ENCODE measurements at regions not wholly inside any gene's neighbourhood (a gene's known extent, or its start where the extent isn't known, plus 50 kb on each side); places are given as distances from the start of the nearest gene placed in this dataset.

DNA sequence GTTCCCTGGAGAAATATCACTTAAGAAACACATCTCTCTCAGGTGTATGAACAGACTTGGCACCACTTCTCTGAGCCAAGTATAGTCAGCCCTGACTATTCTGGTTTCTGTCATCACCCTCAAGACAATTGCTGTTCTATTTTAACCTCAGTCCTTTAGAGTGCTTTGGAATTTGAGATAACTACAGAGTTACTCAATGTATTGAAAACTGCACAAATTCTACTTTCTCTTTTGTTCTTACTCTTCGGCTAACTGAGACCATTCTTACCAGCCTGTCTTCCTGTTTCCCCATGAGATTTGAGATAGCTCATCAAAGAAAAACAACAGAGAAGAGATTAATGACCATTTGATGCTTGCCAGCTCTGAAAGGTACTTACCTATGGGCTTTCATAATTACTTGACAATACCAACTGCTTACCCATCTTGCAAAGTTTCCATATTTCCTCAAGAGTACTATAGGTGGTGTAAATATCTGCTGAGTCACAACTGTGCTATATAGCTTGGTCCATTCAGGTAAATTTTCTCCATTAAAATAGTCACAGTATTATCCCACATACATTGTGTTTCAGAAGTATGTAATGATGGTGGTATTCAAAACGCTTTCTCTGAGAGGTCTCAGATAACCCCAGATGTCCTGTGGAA is 467.5 kb upstream of the CHST9 start:
- DNase-seq (ENCODE audit: extremely low read depth, low read depth, low spot score), result no peak

DNA sequence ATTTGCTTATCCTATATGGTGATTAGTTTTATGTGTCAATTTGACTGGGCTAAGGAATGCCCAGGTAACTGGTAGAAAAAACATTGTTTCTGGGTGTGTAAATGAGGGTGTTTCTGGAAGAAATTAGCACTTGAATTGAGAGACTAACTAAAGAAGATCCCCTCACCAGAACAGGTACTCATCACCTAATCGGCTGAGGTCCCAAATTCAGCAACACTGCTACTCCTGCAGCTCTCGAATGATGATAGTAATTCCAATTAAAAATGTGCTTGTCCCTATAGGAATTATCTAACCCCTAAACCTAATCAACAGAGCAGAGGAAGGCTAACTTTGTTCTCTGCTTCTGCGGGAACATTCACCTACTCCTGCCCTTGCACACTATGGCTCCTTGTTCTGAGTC is 464.5 kb upstream of the CHST9 start:
- DNase-seq (ENCODE audit: extremely low read depth, low read depth, low spot score), result no peak

DNA sequence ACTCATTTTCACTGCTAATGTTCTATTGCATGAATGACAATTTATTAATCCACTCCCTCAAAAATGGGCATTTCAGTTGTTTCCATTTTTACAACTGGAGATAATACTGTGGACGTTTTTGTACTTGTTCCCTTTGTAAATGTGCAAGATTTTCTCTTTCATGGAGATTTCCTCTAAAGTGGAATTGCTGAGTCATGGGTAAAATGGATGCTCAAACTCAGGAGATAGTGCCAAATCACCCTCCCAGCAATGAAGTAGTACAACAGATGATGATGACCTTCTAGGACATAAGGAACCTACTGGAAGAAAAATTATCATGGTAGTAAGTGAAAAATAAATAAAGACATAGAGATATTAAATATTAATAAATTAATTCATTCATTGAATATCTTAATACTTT is 460.8 kb upstream of the CHST9 start:
- no peak for DNase-seq (ENCODE audit: extremely low read depth, low read depth, low spot score)

DNA sequence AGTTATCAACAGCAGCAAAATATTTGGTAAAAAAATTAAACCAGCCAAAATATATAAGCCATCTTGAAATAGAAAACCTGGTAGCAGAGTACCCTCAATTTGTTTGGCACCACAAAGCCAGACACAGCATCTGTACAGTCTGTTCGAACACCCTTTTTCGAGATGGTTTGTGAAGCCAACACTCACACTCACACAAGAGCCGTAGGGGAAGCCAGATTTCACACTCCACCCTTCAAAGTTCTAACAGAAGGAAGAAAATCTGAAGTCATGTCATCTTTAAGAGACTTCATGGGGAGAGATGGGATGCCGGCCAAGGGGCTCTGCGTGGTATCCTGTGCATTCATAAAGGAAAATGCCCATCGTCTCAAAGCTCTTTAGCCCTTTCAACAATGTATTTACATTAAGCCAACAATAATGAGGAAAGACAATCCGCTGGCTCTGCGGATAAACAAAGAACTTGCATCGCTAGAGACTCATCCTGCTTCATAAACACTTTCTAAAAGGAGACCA is 451.5 kb upstream of the CHST9 start:
- no peak for DNase-seq (ENCODE audit: extremely low read depth, low read depth, low spot score)

DNA sequence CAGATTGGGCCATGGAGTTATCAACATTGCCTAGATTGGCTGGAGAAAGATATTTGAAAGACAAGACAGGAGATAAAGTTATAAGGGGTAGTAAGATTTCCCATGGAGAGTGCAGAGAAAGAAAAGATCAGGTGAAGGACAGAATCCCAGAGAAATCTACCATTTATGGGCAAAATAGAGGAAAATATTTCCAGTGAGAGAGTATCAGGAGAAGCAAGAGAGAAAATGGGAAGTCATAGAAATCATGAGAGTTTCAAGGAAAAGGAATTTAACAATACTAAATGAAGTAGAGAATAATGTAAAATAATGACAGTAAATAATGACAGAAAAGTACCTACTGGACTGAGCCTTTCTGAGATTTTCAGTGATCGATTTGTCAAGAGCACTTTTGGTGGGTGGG is 447.6 kb upstream of the CHST9 start:
- no peak for DNase-seq (ENCODE audit: extremely low read depth, low read depth, low spot score)

DNA sequence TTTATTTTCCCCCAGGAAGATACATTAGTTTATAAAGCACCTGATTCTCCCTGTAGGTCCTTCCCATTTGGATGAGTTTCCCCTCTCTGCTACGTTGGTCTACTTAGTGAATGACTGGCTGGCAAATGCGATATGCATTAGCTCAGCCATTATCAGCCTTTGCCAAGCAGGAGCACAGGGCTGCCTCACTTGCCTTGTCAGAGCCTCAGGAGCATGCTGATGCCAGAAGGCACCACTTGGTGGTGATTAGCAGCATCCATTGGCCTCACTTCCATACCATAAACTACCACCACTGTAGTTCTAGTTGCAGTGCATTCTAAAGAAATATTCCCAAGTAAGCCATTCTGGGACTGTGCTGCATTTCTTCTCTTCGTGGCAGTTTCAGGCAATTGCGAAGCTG is 442.8 kb upstream of the CHST9 start:
- no peak for DNase-seq (ENCODE audit: extremely low read depth, low read depth, low spot score)

DNA sequence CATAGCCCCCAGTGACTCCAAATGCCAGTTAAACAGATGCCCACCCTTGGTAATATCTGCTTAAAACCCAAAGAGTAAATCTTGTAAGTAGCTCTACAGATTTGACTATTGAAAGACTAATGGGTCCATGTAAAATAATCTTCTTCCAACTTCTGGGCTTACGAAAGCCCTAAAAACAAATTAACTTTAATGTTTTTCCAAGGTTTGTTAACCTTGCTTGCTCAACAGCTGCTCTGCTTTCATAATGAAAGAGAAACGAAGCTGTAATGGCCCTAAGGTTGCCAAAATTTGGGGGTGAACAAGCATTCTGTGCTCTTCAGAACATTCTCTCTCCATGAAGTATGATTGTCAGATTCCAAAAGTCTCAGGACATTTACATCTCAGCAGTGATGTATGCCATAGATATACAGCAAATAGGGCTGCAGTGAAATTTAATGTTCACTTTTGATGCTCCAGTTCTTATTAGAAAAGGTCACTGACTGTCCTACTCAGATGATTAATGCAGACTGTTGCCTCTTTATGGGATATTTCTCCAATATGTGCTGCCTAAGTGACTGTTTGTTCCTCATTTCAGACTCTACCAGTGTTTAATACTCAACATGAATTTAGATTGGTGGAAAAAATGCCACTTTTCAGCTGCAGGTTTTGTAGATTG is 436.3 kb upstream of the CHST9 start:
- DNase-seq (ENCODE audit: extremely low read depth, low read depth, low spot score), result no peak

DNA sequence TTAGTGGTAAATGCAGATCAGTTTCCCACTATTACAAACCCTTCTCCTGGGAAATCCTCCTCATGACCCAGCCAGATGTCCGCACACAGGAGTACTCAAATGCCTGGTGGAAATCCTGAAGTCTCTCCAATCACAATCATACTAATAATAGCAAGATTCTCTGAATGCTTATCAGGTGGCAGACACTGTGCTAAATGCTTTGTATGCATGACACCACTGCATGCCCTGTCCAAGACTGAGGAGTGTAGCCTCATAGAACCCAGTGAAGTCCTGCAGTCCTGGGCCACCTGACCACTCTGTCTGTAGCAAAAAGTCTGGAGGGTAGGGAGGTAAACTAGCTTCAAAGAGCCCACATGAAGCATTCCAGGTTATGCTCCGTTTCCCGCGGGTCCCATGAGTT is 434.8 kb upstream of the CHST9 start:
- DNase-seq (ENCODE audit: extremely low read depth, low read depth, low spot score), result no peak

DNA sequence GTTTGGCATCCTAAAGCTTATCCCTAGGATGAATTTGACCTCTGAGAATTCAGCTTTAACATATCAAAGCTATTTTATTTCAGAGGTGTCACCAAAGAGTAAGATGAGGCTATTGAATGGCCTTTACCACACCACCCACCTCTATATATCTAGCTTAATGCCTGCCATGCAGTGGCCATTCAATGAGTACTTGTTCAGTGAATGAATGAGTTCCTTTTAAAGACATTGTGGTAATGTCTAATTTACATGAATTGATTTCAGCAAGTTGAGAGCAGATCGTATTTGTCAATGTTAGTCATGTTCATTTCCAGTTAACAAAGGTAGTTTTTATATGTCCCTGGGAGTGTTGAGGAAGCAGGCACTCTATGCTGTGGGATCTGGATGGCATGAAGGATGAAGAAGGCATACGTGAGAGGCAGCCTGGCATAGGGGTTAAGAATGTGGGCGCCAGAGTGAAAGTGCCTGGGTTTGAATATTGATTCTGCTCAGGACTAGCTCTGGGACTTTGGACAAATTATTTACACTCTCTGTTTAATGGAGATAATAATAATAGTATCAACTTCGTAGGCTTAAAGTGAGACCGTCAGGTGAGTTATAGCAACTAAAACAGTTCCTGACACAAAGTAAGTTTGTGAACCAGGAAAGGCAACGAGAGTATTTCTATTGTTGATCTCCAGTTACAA is 434.1 kb upstream of the CHST9 start:
- no peak for DNase-seq (ENCODE audit: extremely low read depth, low read depth, low spot score)

DNA sequence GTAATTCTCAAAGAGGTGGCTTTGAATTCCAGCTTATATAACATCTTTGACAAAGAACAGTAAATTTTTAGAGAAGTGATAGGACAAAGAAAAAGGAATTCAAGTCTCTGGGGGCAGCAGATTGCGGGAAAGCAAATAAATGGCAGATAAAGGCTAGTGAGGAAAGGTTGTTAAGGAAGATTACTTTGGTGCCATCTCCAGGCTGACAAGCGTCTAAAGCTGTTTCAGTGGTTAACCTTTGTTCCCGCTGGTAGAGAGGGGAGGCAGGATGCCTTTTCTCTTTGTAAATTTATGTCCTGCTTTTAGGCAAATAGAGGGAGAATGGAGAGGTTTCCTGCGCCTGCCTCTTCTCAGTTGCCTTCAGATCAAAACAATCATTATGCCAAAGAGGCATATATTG is 431.2 kb upstream of the CHST9 start:
- DNase-seq (ENCODE audit: extremely low read depth, low read depth, low spot score), result no peak

DNA sequence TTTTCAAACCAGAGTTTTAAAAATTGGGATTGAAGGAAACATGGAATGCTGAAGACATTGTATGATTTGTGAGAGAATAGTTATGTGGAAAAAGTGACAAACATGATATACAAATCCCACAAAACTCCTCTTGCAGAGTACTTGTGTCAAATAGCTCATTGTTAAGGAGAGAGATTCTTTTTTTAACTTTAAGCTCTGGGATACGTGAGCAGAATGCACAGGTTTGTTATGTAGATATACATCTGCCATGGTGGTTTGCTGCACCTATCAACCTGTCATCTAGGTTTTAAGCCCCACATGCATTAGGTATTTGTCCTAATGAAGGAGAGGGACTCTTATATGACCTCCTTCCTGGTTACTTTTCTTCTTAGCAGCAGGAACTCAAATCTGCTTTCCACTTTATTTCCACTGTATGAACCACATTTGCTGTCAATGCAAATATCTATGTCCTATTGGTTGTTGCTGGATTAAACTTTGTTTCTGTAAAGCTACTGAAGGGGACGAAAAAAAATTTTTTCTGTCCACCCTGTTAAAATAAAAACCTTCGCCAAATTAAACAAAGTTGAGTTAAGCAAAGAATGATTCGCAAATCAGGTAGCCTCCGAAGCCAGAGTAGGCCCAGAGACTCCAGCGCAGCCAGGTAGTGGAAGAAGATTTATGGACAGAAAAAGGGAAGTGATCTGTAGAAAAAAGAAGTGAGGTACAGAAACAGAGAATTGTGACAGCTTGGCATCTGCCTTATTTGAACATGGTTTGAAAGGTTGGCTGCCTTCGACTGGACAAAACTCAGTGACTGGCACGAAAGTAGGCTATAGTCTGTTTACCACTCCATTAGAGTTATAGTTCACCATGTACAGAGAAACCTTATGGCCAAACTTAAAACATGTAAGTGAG is 430.1 kb upstream of the CHST9 start:
- no peak for DNase-seq (ENCODE audit: extremely low read depth, low read depth, low spot score)

DNA sequence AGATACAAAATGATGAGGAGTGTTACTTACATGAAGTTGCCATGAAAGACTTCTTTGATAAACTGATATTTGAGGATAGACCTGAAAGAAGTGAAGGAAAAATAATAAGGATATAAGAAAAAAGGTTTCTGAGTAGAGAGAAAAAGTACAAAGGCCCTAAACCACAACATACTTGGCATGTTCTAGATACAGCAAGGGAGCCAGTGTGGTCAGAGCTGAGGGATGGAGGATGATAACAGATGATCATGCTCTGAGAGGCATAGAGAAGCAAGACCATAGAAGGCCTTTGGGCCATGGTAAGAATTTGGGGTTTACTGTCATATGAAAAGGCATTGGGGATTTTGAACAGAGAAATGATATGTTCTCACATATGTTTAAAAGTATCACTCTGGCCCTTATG is 424.1 kb upstream of the CHST9 start:
- DNase-seq (ENCODE audit: extremely low read depth, low read depth, low spot score), result no peak

DNA sequence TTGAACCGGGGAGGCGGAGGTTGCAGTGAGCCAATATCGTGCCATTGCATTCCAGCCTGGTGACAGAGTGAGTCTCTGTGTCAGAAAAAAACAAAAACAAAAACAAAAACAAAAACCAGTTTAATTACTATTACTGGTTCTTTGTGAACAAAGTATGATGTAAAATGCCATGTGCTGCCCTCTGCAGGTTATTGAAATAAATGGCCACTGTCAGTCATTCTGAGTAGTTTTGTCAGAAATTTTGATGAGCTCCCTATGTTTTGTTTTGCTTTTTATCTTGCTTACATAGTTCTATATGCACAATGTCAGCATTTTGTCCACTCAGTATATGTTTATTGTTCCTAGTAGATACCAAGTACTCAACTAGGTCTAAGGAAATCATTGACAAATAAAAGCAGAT is 423.6 kb upstream of the CHST9 start:
- DNase-seq (ENCODE audit: extremely low read depth, low read depth, low spot score), result no peak

DNA sequence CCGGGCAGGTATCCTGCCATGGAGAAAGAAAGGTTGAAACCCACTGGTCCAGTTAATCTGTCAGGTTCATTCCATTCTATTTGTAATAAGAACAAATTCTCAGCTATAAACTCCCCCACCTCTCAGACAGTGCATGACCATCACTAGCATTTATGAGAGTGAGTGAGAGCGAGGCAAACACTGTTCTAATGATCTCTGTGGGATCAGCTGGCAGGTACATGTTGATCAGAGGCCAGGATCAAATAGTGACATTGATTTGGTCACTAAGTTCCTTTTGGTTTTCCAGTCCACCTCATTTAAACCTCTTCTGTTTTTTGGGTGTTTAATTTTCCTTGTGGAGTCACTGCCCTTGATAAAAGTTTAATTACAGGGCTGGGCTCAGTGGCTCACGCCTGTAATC is 423.1 kb upstream of the CHST9 start:
- no peak for DNase-seq (ENCODE audit: extremely low read depth, low read depth, low spot score)

DNA sequence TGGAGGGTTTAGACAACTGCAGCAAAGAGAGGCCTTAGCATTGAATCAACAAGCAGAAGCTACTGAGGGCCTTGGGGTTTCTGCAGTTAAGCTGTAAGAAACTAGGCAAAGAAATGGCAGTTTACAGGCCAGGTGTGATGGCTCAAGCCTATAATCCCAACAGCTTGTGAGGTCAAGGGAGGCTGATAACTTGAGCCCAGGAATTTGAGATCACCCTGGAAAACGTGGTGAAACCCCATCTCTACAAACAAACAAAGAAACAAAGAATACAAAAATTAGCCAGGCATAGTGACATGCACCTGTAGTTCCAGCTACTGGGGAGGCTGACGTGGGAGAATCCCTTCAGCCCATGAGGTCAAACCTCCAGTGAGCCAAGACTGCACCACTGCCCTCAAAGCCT is 421.6 kb upstream of the CHST9 start:
- DNase-seq (ENCODE audit: extremely low read depth, low read depth, low spot score), result no peak

DNA sequence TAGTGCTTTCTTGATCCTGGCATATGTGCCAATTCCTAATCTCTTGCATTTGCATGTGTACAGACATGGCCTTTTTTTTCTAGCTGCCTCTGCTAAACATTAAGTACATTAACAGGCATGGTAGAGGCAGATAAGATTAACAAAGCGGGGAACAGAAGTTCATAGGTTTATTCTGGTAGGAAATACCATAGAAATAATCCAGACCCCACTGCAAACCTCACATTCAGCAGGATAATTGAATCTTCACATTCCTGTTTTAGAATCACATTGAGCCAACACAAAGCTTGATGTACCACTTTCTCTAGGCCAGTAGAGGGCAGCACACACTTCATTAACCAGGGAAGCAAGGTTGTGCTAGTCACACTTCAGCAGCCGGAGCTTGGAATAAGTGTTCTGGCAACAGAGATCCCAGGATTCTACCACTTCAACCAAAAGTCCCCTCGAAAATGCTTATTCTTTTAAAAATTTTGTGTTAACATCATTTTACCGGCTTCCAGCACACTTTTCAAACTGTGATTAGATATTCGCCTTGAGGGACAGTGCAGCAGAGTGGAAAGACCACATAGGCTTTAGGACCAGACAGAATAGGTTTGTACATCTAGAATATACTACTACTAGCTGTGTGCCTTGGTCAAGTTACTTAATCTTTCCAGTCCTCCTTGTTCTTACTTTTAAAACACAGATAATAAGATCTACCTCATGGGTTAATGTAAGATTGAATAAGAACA is 420.2 kb upstream of the CHST9 start:
- peak; percentile 51 for DNase-seq (ENCODE audit: extremely low read depth, low read depth, low spot score)

DNA sequence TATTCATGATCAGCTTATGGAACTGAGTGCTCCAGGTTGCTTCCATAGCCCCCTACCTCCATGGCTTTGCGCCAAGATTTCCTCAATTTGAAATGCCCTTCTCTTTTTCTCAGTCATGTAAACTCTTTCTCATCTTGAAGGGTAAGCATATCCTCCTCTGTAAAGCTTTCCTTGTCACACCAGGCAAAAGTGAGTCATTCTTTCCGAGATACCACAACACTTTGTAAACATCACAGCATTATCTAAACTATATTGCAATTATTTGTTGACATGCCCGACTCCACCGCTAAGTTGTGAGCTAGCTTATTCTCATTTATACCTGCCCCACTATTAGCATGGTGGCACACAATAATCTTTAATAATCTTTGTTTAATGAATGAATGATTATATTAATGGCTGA is 419.5 kb upstream of the CHST9 start:
- no peak for DNase-seq (ENCODE audit: extremely low read depth, low read depth, low spot score)

DNA sequence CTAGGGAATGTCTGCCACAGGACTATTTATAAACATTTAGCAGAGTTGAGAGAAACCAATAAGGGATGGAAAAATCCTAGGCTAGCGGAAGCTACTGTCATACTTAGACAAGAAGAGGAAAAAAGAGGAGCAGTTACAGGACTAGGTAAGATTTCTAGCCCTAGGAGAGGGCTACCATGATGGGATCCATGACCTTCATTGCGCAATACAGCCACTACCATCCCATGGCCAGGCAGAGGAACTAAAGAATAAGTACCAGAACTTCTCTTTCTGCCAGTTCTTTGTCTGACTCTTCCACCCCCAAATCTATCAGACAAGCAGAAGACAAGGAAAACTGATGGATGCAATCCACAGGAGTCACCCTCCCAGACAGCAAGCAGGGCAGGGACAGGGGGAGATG is 417.0 kb upstream of the CHST9 start:
- no peak for DNase-seq (ENCODE audit: extremely low read depth, low read depth, low spot score)

DNA sequence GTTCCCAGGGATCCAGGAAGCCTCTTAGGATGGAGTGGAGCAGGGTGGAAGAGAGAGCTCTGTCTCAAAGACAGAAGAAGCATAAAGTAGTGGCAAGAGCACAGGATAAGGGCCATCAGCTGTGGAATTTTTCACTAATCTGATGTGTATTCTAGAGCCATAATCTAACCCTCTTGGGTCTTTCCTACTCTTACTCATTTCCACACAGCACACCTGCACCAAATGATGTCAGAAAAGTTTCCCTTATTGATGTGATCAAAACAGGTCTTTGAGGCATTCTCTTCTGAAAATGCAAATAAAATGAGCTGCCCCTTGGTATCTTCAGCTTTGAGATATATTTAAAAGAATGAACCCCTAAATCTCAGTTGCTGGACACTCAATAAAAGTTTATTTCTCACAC is 415.1 kb upstream of the CHST9 start:
- DNase-seq (ENCODE audit: extremely low read depth, low read depth, low spot score), result no peak

DNA sequence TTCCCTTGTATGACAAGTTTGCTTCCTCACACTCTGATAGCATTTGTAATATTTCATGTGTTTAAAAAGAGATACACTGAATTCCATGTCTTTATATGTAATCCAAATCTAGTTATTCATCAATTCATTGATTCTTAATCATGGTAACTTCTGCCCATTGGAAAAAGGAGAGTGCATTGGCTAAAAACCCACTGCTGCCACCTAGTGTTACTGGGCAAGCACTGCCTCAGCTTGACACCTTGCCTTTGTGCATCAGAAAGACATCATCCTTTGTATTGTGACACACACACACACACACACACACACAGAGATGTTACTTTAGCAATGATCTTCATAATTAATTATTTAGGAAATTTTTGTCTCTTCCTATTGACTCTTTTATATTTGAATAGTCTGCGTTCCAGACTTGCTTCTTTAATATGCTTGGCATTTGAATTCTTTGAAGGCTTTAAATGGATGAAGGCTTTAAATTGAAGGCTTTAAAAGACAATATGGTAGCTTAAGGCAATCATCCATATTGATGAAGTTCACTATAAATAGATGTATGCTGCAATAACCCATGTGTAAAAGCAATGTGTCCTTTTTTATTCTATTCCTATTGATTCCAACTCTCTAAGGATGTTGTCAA is 414.2 kb upstream of the CHST9 start:
- DNase-seq (ENCODE audit: extremely low read depth, low read depth, low spot score), result no peak

Measured in glomerular endothelial cell (primary cell).